C1 segment of cervical spinal cord (tissue), 14 donors: ENCODE measurements at regions not wholly inside any gene's neighbourhood (a gene's known extent, or its start where the extent isn't known, plus 50 kb on each side); places are given as distances from the start of the nearest gene placed in this dataset.
"Not testable (repeated sequence)": the region's sequence is repeated elsewhere in the genome, so short reads cannot be mapped to it uniquely, and the experiment has no call there.

Experiments used
- DNase-seq, 14 donors: peaks; one replicate each; lab custom pipeline; 2025; lab: John Stamatoyannopoulos, UW

GRCh38 chr3:56926947-56927282, 125.2 kb upstream of the ARHGEF3 start:
- no peak for DNase-seq

GRCh38 chr3:56926243-56926946, 124.6 kb upstream of the ARHGEF3 start:
- no peak for DNase-seq

GRCh38 chr3:56924700-56925099, 123.0 kb upstream of the ARHGEF3 start:
- DNase-seq, result not testable (repeated sequence)

- no peak for DNase-seq
These were observed 121.9 kb upstream of the ARHGEF3 start for GRCh38 chr3:56923526-56924224.

GRCh38 chr3:56921573-56922453, 120.1 kb upstream of the ARHGEF3 start:
- no peak for DNase-seq

GRCh38 chr3:56919797-56920195, 118.0 kb upstream of the ARHGEF3 start:
- peak in 1 of 14 donors; percentile 15 for DNase-seq

- DNase-seq, result no peak
These were observed 117.5 kb upstream of the ARHGEF3 start for GRCh38 chr3:56919137-56919796.

- DNase-seq, result no peak
These were observed 116.4 kb upstream of the ARHGEF3 start for GRCh38 chr3:56918111-56918568.

- DNase-seq, result no peak
These were observed 115.8 kb upstream of the ARHGEF3 start for GRCh38 chr3:56917361-56918110.

GRCh38 chr3:56916716-56917360, 115.1 kb upstream of the ARHGEF3 start:
- no peak for DNase-seq

- no peak for DNase-seq
These were observed 114.3 kb upstream of the ARHGEF3 start for GRCh38 chr3:56915966-56916586.

GRCh38 chr3:56914646-56915045, 112.9 kb upstream of the ARHGEF3 start:
- no peak for DNase-seq

GRCh38 chr3:56911363-56911762, 109.6 kb upstream of the ARHGEF3 start:
- no peak for DNase-seq

GRCh38 chr3:56909349-56909748, 107.6 kb upstream of the ARHGEF3 start:
- no peak for DNase-seq

GRCh38 chr3:56908004-56908403, 106.3 kb upstream of the ARHGEF3 start:
- DNase-seq, result no peak

- no peak for DNase-seq
These were observed 102.9 kb upstream of the ARHGEF3 start for GRCh38 chr3:56904552-56905215.

GRCh38 chr3:56903231-56903782, 101.6 kb upstream of the ARHGEF3 start:
- DNase-seq, result no peak

- DNase-seq, result no peak
These were observed 100.9 kb upstream of the ARHGEF3 start for GRCh38 chr3:56902468-56903160.

GRCh38 chr3:56900801-56901200, 99.1 kb upstream of the ARHGEF3 start:
- DNase-seq, result no peak
